CD4-positive, alpha-beta T cell (primary cell): ENCODE measurements at regions not wholly inside any gene's neighbourhood (a gene's known extent, or its start where the extent isn't known, plus 50 kb on each side); places are given as distances from the start of the nearest gene placed in this dataset.

Source experiments
- ATAC-seq: fragments of 200-7000 bp; cut with Tn5 transposase; one replicate; pipeline ENCODE4 v1.10.0; 2022; ENCODE audit warnings: mild to moderate bottlenecking; ENCODE audit not compliant: poor library complexity
- CTCF ChIA-PET: fragments of 350-600 bp; sonication (Branson Sonifier 250); formaldehyde crosslinking; loops from one replicate; lab custom pipeline; 2021; ENCODE audit warnings: antibody characterized with exemption, inconsistent platforms; lab: Charles Lee
- POLR2A ChIA-PET: fragments of 350-600 bp; sonication (Branson Sonifier 250); formaldehyde crosslinking; loops from one replicate; lab custom pipeline; 2021; ENCODE audit warnings: antibody characterized with exemption, inconsistent platforms; lab: Charles Lee
- DNase-seq, 14 experiments: peaks; one replicate each; pipeline ENCODE4 v3.0.0-alpha.2; 2013 to 2020; ENCODE audit warnings: mixed read lengths in 2 of 14
- H3K27ac ChIP-seq, 2 donors: one replicate each; pipeline versions ENCODE4 v1.5.1 to v1.7.0; 2013; ENCODE audit warnings: low read length in 2 of 2, low read depth in 1 of 2, mild to moderate bottlenecking in 1 of 2
- H3K27me3 ChIP-seq, 2 experiments: 1 replicate in 1 of 2; 2 replicates in 1 of 2; pipeline versions ENCODE4 v1.6.1 to v1.7.0; 2013; ENCODE audit warnings: low read length in 2 of 2, control low read depth in 1 of 2, mild to moderate bottlenecking in 1 of 2, moderate library complexity in 1 of 2; ENCODE audit not compliant: insufficient read depth in 2 of 2, control insufficient read depth in 1 of 2
- H3K36me3 ChIP-seq: one replicate; pipeline ENCODE4 v1.6.1; 2013; ENCODE audit warnings: low read length, control low read depth; ENCODE audit not compliant: insufficient read depth
- H3K4me1 ChIP-seq: one replicate; pipeline ENCODE4 v1.6.1; 2013; ENCODE audit warnings: low read length, control low read depth; ENCODE audit not compliant: insufficient read depth
- H3K4me3 ChIP-seq: one replicate; pipeline ENCODE4 v1.5.1; 2013; ENCODE audit warnings: mild to moderate bottlenecking, low read length, moderate library complexity
- H3K9me3 ChIP-seq, 2 experiments: 1 replicate in 1 of 2; 2 replicates in 1 of 2; pipeline versions ENCODE4 v1.6.1 to v1.7.0; 2013; ENCODE audit warnings: low read length in 2 of 2, mild to moderate bottlenecking in 2 of 2, control low read depth in 1 of 2, moderate library complexity in 1 of 2; ENCODE audit not compliant: control insufficient read depth in 1 of 2, insufficient read depth in 1 of 2
- H3K27ac Mint-ChIP-seq: one replicate; pipeline ENCODE4 v1.8.0; 2020; ENCODE audit warnings: mixed read lengths
- H3K27me3 Mint-ChIP-seq: one replicate; pipeline ENCODE4 v1.8.0; 2021; ENCODE audit warnings: mixed read lengths
- H3K36me3 Mint-ChIP-seq: one replicate; pipeline ENCODE4 v1.8.0; 2021; ENCODE audit warnings: low read depth, mixed read lengths
- H3K4me1 Mint-ChIP-seq: one replicate; pipeline ENCODE4 v1.8.0; 2021; ENCODE audit warnings: low read depth, mixed read lengths
- H3K4me3 Mint-ChIP-seq: one replicate; pipeline ENCODE4 v1.8.0; 2020; ENCODE audit warnings: mild to moderate bottlenecking, mixed read lengths
- H3K9me3 Mint-ChIP-seq: one replicate; pipeline ENCODE4 v1.8.0; 2020; ENCODE audit warnings: mixed read lengths
- CTCF ChIP-seq: fragments of 200-600 bp; IDR thresholded peaks from one replicate; pipeline ENCODE4 v1.8.0; 2022; ENCODE audit warnings: antibody characterized with exemption, mild to moderate bottlenecking
- intact Hi-C, 2 experiments: fragments of 100-400 bp; cut with DNase I in 1 of 2; cut with micrococcal nuclease in 1 of 2; formaldehyde crosslinking; loops; one replicate each; pipeline versions ENCODE4 v1.15.1 to v1.9.0; 2023 to 2025; cut with DNase I, micrococcal nuclease

- Histone ChIP-seq H3K27ac (no peak overlapping the region), H3K36me3 (no peaks in the 10 kb centered on the region), H3K27me3 (no peaks in the 10 kb centered on the region), H3K9me3 (no peaks in the 10 kb centered on the region), H3K4me3 (no peak overlapping the region), H3K4me1 (no peaks in the 10 kb centered on the region)
- H3K27ac Mint-ChIP-seq, result no peak overlapping the region
- intact Hi-C loops, result no loop called here
- H3K27me3 Mint-ChIP-seq, result peaks cover 45% of the 10 kb centered on the region
- ChIA-PET CTCF (no interaction called here), POLR2A (interaction anchor here (1.0 kb wide), 1 partner anchor 10 kb away, joined by 3 read pairs; no protein-coding TSS in a partner anchor)
- ATAC-seq, result no peak
- TF ChIP-seq CTCF, result no peak
- no peak for DNase-seq
- H3K4me3 Mint-ChIP-seq, result no peak overlapping the region
- no peaks in the 10 kb centered on the region for H3K36me3 Mint-ChIP-seq
- H3K9me3 Mint-ChIP-seq, result peaks cover 4% of the 10 kb centered on the region
- no peaks in the 10 kb centered on the region for H3K4me1 Mint-ChIP-seq
Measured at GRCh38 chr20:5372371-5372770, 55.6 kb upstream of the PROKR2 start.

- intact Hi-C loops, result no loop called here
- H3K9me3 ChIP-seq, result peaks cover 0 to 6% of the 10 kb centered on the region in 2 experiments
- ChIA-PET CTCF (no interaction called here), POLR2A (no interaction called here)
- Mint-ChIP-seq H3K4me3 (no peak overlapping the region), H3K9me3 (peaks cover 5% of the 10 kb centered on the region), H3K27me3 (peaks cover 51% of the 10 kb centered on the region), H3K4me1 (no peaks in the 10 kb centered on the region), H3K36me3 (no peaks in the 10 kb centered on the region), H3K27ac (no peak overlapping the region)
- DNase-seq (no peak), ATAC-seq (no peak)
- no peak overlapping the region for H3K27ac ChIP-seq
- no peaks in the 10 kb centered on the region for H3K4me1 ChIP-seq
- no peak for TF ChIP-seq CTCF
- H3K4me3 ChIP-seq, result no peak overlapping the region
- no peaks in the 10 kb centered on the region for H3K36me3 ChIP-seq
- H3K27me3 ChIP-seq, result peaks cover 0 to 2% of the 10 kb centered on the region in 2 experiments
Measured at GRCh38 chr20:5369629-5370028, 52.9 kb upstream of the PROKR2 start.
